Astrocyte (in vitro differentiated cells and primary cell): ENCODE measurements at regions not wholly inside any gene's neighbourhood (a gene's known extent, or its start where the extent isn't known, plus 50 kb on each side); places are given as distances from the start of the nearest gene placed in this dataset.

Experiments
- CTCF ChIP-seq: IDR thresholded peaks from 2 replicates; pipeline ENCODE4 v1.5.1; 2011; ENCODE audit warnings: low read depth, mild to moderate bottlenecking, inconsistent platforms, low read length, moderate library complexity; ENCODE audit not compliant: insufficient read depth
- EZH2 ChIP-seq: IDR thresholded peaks from 2 replicates; pipeline ENCODE4 v1.6.1; 2012; ENCODE audit warnings: mild to moderate bottlenecking, low read length, inconsistent platforms; ENCODE audit not compliant: insufficient read depth

- TF ChIP-seq CTCF, result no peak
- TF ChIP-seq EZH2, result no peak
Observed at GRCh38 chr5:92769978-92770377, 811.0 kb downstream of the NR2F1-AS1 start.
